ENCODE measurements at regions not wholly inside any gene's neighbourhood (a gene's known extent, or its start where the extent isn't known, plus 50 kb on each side); places are given as distances from the start of the nearest gene placed in this dataset.
"Not testable (repeated sequence)": the region's sequence is repeated elsewhere in the genome, so short reads cannot be mapped to it uniquely, and the experiment has no call there.

GRCh38 chr12:4140581-4141301 lies 132.8 kb upstream of the CCND2 start:
- no peak for ATAC-seq
- DNase-seq (ENCODE audit: low read depth, low spot score), result no peak
- TF ChIP-seq TCF7L2 (IDR thresholded peaks at IDR 0.05; ENCODE audit: low read depth, low read length) (no peak), CTCF (IDR thresholded peaks at IDR 0.05) (no peak), SIN3A (IDR thresholded peaks at IDR 0.05; ENCODE audit: borderline replicate concordance, insufficient read depth, low read depth, low read length) (no peak), REST (IDR thresholded peaks at IDR 0.05; ENCODE audit: insufficient read depth in 1 of 2, low read depth in 2 of 2, low read length in 1 of 2) (no peak), POLR2AphosphoS5 (IDR thresholded peaks at IDR 0.05; ENCODE audit: low read depth, low read length) (no peak)
- no TSS peak for BruUV-seq (replicated peaks)
- intact Hi-C loops (cut with micrococcal nuclease; ENCODE audit: unreplicated experiment) (no loop called here), in situ Hi-C loops (cut with HindIII; ENCODE audit: low pct_unique_long_range_greater_than_20kb, low sequenced_read_pairs) (no loop called here)
- Histone ChIP-seq H3K27ac (ENCODE audit: low read length) (no peak overlapping the region), H3K4me3 (ENCODE audit: low read depth in 2 of 2, low read length in 2 of 2) (no peak overlapping the region), H3K36me3 (ENCODE audit: control insufficient read depth, insufficient read depth, low read length) (no peaks in the 10 kb centered on the region), H3K27me3 (ENCODE audit: control insufficient read depth, insufficient read depth, low read length) (no peaks in the 10 kb centered on the region; the same call in 1 of the 2 replicates), H3K9me3 (ENCODE audit: control insufficient read depth, insufficient read depth, low read depth, low read length) (no peaks in the 10 kb centered on the region), H3K4me1 (ENCODE audit: control insufficient read depth, insufficient read depth, low read length) (no peaks in the 10 kb centered on the region)
- ChIA-PET POLR2A (no interaction called here), CTCF (interaction anchor here (0.5 kb wide), 1 partner anchor 105 kb away, joined by 5 read pairs; no protein-coding TSS in a partner anchor)

- H3K9me3 ChIP-seq (ENCODE audit: control insufficient read depth, insufficient read depth, low read depth, low read length), result no peaks in the 10 kb centered on the region
- intact Hi-C loops (cut with micrococcal nuclease; ENCODE audit: unreplicated experiment), result no loop called here
- no peaks in the 10 kb centered on the region for H3K36me3 ChIP-seq (ENCODE audit: control insufficient read depth, insufficient read depth, low read length)
- H3K27ac ChIP-seq (ENCODE audit: low read length), result no peak overlapping the region
- H3K4me1 ChIP-seq (ENCODE audit: control insufficient read depth, insufficient read depth, low read length), result no peaks in the 10 kb centered on the region
- no TSS peak for BruUV-seq (replicated peaks)
- POLR2A ChIA-PET, result no interaction called here
- no peak overlapping the region for H3K4me3 ChIP-seq (ENCODE audit: low read depth in 2 of 2, low read length in 2 of 2)
- DNase-seq (ENCODE audit: low read depth, low spot score) (no peak), ATAC-seq (no peak)
- TF ChIP-seq TCF7L2 (IDR thresholded peaks at IDR 0.05; ENCODE audit: low read depth, low read length) (no peak), CTCF (IDR thresholded peaks at IDR 0.05) (no peak), POLR2AphosphoS5 (IDR thresholded peaks at IDR 0.05; ENCODE audit: low read depth, low read length) (no peak), SIN3A (IDR thresholded peaks at IDR 0.05; ENCODE audit: borderline replicate concordance, insufficient read depth, low read depth, low read length) (no peak), REST (IDR thresholded peaks at IDR 0.05; ENCODE audit: insufficient read depth in 1 of 2, low read depth in 2 of 2, low read length in 1 of 2) (no peak)
- CTCF ChIA-PET, result interaction anchor here (0.9 kb wide), 1 partner anchor 138 kb away, joined by 3 read pairs; no protein-coding TSS in a partner anchor
- in situ Hi-C loops (cut with HindIII; ENCODE audit: low pct_unique_long_range_greater_than_20kb, low sequenced_read_pairs), result no loop called here
- H3K27me3 ChIP-seq (ENCODE audit: control insufficient read depth, insufficient read depth, low read length), result no peaks in the 10 kb centered on the region; the same call in 1 of the 2 replicates
Measured at GRCh38 chr12:4139191-4139590, 134.4 kb upstream of the CCND2 start.

GRCh38 chr12:4138532-4138931 lies 135.0 kb upstream of the CCND2 start:
- in situ Hi-C loops (cut with HindIII; ENCODE audit: low pct_unique_long_range_greater_than_20kb, low sequenced_read_pairs); intact Hi-C loops (cut with micrococcal nuclease; ENCODE audit: unreplicated experiment); BruUV-seq (replicated peaks); H3K27ac ChIP-seq (ENCODE audit: low read length); POLR2A ChIA-PET; ATAC-seq; H3K9me3 ChIP-seq (ENCODE audit: control insufficient read depth, insufficient read depth, low read depth, low read length); DNase-seq (ENCODE audit: low read depth, low spot score); H3K27me3 ChIP-seq (ENCODE audit: control insufficient read depth, insufficient read depth, low read length); H3K4me1 ChIP-seq (ENCODE audit: control insufficient read depth, insufficient read depth, low read length); H3K4me3 ChIP-seq (ENCODE audit: low read depth in 2 of 2, low read length in 2 of 2); H3K36me3 ChIP-seq (ENCODE audit: control insufficient read depth, insufficient read depth, low read length): not testable (repeated sequence)
- CTCF ChIA-PET, result interaction anchor here (0.9 kb wide), 1 partner anchor 138 kb away, joined by 3 read pairs; no protein-coding TSS in a partner anchor
